ENCODE measurements at regions not wholly inside any gene's neighbourhood (a gene's known extent, or its start where the extent isn't known, plus 50 kb on each side); places are given as distances from the start of the nearest gene placed in this dataset.

DNA sequence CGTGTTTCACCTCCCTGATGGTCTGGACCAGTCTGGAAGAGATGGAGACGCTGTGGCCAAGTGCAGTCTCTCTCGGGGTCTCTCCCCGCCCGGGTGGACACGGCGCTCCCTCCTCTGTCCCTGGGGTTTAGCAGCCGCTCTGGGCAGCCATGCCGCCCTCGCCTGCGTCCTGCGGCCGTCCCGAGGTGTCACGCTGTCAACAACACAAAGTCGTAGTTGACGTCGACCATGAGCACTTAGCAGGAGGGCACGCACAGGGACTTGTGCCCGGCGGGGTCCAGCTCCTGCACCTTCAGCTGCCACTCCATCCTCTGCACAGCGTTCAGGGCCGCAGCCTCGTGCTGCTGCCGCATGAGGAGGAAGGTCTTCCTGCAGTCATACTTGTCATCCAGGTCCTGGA lies 368.9 kb downstream of the CDH9 start:
- no peak for TF ChIP-seq POLR2AphosphoS5 (IDR thresholded peaks at IDR 0.05; ENCODE audit: low read depth, low read length)
- no peak for TF ChIP-seq POLR2A (IDR thresholded peaks at IDR 0.05; ENCODE audit: low read depth, low read length)
- no peak for TF ChIP-seq TAF1 (IDR thresholded peaks at IDR 0.05; ENCODE audit: low read depth, low read length)
